Lung (tissue), 11 donors: ENCODE measurements at regions not wholly inside any gene's neighbourhood (a gene's known extent, or its start where the extent isn't known, plus 50 kb on each side); places are given as distances from the start of the nearest gene placed in this dataset.
A peak's percentile ranks its signal among the peaks of the same experiment; 100 is the strongest.

Experiments
- ATAC-seq: fragments of 200-7000 bp; cut with Tn5 transposase; one replicate; pipeline ENCODE4 v1.9.1; 2020; ENCODE audit warnings: moderate number of reproducible peaks; ENCODE audit not compliant: insufficient read depth, low FRiP score
- DNase-seq, 3 donors: peaks; one replicate each; pipeline ENCODE4 v3.0.0-alpha.2; 2013 to 2017
- H3K27ac ChIP-seq, 2 donors: one replicate each; pipeline ENCODE4 v1.5.1; 2013; ENCODE audit warnings: mild to moderate bottlenecking in 2 of 2, moderate library complexity in 2 of 2, control low read depth in 1 of 2, inconsistent platforms in 1 of 2, low read depth in 1 of 2, low read length in 1 of 2
- H3K27me3 ChIP-seq, 3 donors: one replicate each; pipeline ENCODE4 v1.5.1; 2013; ENCODE audit warnings: low read length in 2 of 3; ENCODE audit not compliant: control insufficient read depth in 3 of 3, insufficient read depth in 3 of 3
- H3K36me3 ChIP-seq, 4 donors: one replicate each; pipeline ENCODE4 v1.5.1; 2013; ENCODE audit warnings: low read length in 4 of 4, mild to moderate bottlenecking in 1 of 4, moderate library complexity in 1 of 4; ENCODE audit not compliant: control insufficient read depth in 4 of 4, insufficient read depth in 4 of 4
- H3K4me1 ChIP-seq, 5 donors: one replicate each; pipeline ENCODE4 v1.5.1; 2013; ENCODE audit warnings: low read length in 5 of 5, mild to moderate bottlenecking in 2 of 5, moderate library complexity in 1 of 5; ENCODE audit not compliant: control insufficient read depth in 5 of 5, insufficient read depth in 5 of 5
- H3K4me3 ChIP-seq: one replicate; pipeline ENCODE4 v1.5.1; 2013; ENCODE audit warnings: mild to moderate bottlenecking, control low read depth, moderate library complexity
- H3K9ac ChIP-seq, 2 donors: one replicate each; pipeline ENCODE4 v1.5.1; 2013; ENCODE audit warnings: low read length in 2 of 2, control low read depth in 1 of 2; ENCODE audit not compliant: insufficient read depth in 1 of 2
- H3K9me3 ChIP-seq, 4 donors: one replicate each; pipeline ENCODE4 v1.5.1; 2013; ENCODE audit warnings: low read length in 3 of 4, mild to moderate bottlenecking in 1 of 4, moderate library complexity in 1 of 4; ENCODE audit not compliant: control insufficient read depth in 4 of 4, insufficient read depth in 3 of 4
- CTCF ChIP-seq: IDR thresholded peaks from 2 replicates; pipeline ENCODE4 v1.5.1; 2012; ENCODE audit warnings: mild to moderate bottlenecking; ENCODE audit errors: control extremely low read depth, extremely low read depth
- WGBS, 2 donors: extraction: QIAGEN DNeasy Blood & Tissue Kit; methylation state at CpG; one replicate each; pipeline ENCODE4 v1.1.7; 2013; 5-methylcytosine and 5-hydroxymethylcytosine counted together
- donor health status: control.
- donor health status: control.
- donor health status: Bipolar disorder and iron deficiency.
- donor health status: healthy.
- donor health status: DM: yes; HTN: yes; CAD: no.

- H3K9ac ChIP-seq: no peak overlapping the region
- no peaks in the 10 kb centered on the region for H3K4me1 ChIP-seq
- ATAC-seq (no peak), DNase-seq (peak in 1 of 3 donors; percentile 6)
- H3K27ac ChIP-seq: no peak overlapping the region
- H3K36me3 ChIP-seq: no peaks in the 10 kb centered on the region
- H3K27me3 ChIP-seq: peaks cover 0 to 5% (median 0%) of the 10 kb centered on the region in 3 donors
- no peak for TF ChIP-seq CTCF
- no peaks in the 10 kb centered on the region for H3K9me3 ChIP-seq
- H3K4me3 ChIP-seq: no peak overlapping the region
- 89 to 91% methylated on average over 3 of the region's 3 CpGs for WGBS, 2 donors
These were observed 281.2 kb upstream of the DEFB112 start for GRCh38 chr6:50330963-50331362.

- H3K9me3 ChIP-seq: no peaks in the 10 kb centered on the region
- H3K27me3 ChIP-seq: no peaks in the 10 kb centered on the region
- no peaks in the 10 kb centered on the region for H3K36me3 ChIP-seq
- DNase-seq: no peak
- TF ChIP-seq CTCF: no peak
- no peak overlapping the region for H3K9ac ChIP-seq
- H3K4me3 ChIP-seq: no peak overlapping the region
- no peak for ATAC-seq
- H3K27ac ChIP-seq: no peak overlapping the region
- H3K4me1 ChIP-seq: no peaks in the 10 kb centered on the region
- WGBS, 2 donors: 86 to 91% methylated on average over 4 of the region's 4 CpGs
These were observed 284.0 kb upstream of the DEFB112 start for GRCh38 chr6:50333696-50334095.

- Histone ChIP-seq H3K27me3 (no peaks in the 10 kb centered on the region), H3K4me3 (no peak overlapping the region), H3K9me3 (peaks cover 0 to 4% (median 0%) of the 10 kb centered on the region in 4 donors), H3K4me1 (no peaks in the 10 kb centered on the region), H3K36me3 (no peaks in the 10 kb centered on the region), H3K9ac (no peak overlapping the region), H3K27ac (no peak overlapping the region)
- ATAC-seq: no peak
- no peak for DNase-seq
- 88 to 93% methylated on average over 3 of the region's 3 CpGs for WGBS, 2 donors
- no peak for TF ChIP-seq CTCF
These were observed 287.9 kb upstream of the DEFB112 start for GRCh38 chr6:50337532-50338122.

GRCh38 chr6:50353603-50354002, 303.9 kb upstream of the DEFB112 start:
- Histone ChIP-seq H3K27me3 (no peaks in the 10 kb centered on the region), H3K9me3 (peaks cover 0 to 3% (median 1%) of the 10 kb centered on the region in 4 donors), H3K4me3 (no peak overlapping the region), H3K9ac (no peak overlapping the region), H3K4me1 (no peaks in the 10 kb centered on the region), H3K36me3 (no peaks in the 10 kb centered on the region), H3K27ac (no peak overlapping the region)
- TF ChIP-seq CTCF: no peak
- WGBS, 2 donors: 71 to 100% methylated on average over 1 of the region's 1 CpG
- ATAC-seq (no peak), DNase-seq (no peak)
